AG09319 (cell line): ENCODE measurements at regions not wholly inside any gene's neighbourhood (a gene's known extent, or its start where the extent isn't known, plus 50 kb on each side); places are given as distances from the start of the nearest gene placed in this dataset.

Experiments used
- DNase-seq: peaks from one replicate; pipeline ENCODE4 v3.0.0-alpha.2; 2010; ENCODE audit warnings: low read depth; ENCODE audit errors: extremely low read depth
- CTCF ChIP-seq: IDR thresholded peaks from 2 replicates; pipeline ENCODE4 v1.5.1; 2011; ENCODE audit warnings: low read depth, mild to moderate bottlenecking, inconsistent platforms, low read length, moderate library complexity

- no peak for DNase-seq
- no peak for TF ChIP-seq CTCF
Observed at GRCh38 chr6:135651964-135652755, 154.6 kb upstream of the AHI1 start.

- DNase-seq, result no peak
- TF ChIP-seq CTCF, result no peak
Observed at GRCh38 chr6:135655055-135655454, 157.5 kb upstream of the AHI1 start.

GRCh38 chr6:135657207-135657606, 159.7 kb upstream of the AHI1 start:
- TF ChIP-seq CTCF, result no peak
- DNase-seq, result no peak

- no peak for TF ChIP-seq CTCF
- no peak for DNase-seq
Observed at GRCh38 chr6:135658481-135658880, 160.9 kb upstream of the AHI1 start.

- TF ChIP-seq CTCF, result no peak
- DNase-seq, result no peak
Observed at GRCh38 chr6:135658916-135659315, 161.4 kb upstream of the AHI1 start.

- no peak for DNase-seq
- TF ChIP-seq CTCF, result no peak
Observed at GRCh38 chr6:135664527-135664926, 167.0 kb upstream of the AHI1 start.

- DNase-seq, result no peak
- no peak for TF ChIP-seq CTCF
Observed at GRCh38 chr6:135665935-135666334, 168.4 kb upstream of the AHI1 start.
